ENCODE measurements at regions not wholly inside any gene's neighbourhood (a gene's known extent, or its start where the extent isn't known, plus 50 kb on each side); places are given as distances from the start of the nearest gene placed in this dataset.
"Not testable (repeated sequence)": the region's sequence is repeated elsewhere in the genome, so short reads cannot be mapped to it uniquely, and the experiment has no call there.

DNA sequence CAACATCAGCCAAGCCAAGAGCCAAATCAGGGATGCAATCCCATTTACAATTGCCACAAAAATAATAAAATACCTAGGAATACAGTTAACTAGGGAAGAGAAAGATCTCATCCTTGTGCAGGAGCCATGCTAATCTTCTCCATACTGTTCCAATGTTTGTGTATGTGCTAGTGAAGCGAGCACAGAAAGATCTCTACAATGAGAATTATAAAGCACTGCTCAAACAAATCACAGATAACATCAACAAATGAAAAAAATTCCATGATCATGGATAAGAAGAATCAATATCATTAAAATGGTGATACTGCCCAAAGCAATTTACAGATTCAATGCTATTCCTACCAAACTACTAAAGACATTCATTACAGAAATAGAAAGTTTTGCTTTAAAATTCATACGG lies 215.6 kb downstream of the FOXG1 start:
- H3K4me3 ChIP-seq: no peak overlapping the region
- TF ChIP-seq, protein P1, sequence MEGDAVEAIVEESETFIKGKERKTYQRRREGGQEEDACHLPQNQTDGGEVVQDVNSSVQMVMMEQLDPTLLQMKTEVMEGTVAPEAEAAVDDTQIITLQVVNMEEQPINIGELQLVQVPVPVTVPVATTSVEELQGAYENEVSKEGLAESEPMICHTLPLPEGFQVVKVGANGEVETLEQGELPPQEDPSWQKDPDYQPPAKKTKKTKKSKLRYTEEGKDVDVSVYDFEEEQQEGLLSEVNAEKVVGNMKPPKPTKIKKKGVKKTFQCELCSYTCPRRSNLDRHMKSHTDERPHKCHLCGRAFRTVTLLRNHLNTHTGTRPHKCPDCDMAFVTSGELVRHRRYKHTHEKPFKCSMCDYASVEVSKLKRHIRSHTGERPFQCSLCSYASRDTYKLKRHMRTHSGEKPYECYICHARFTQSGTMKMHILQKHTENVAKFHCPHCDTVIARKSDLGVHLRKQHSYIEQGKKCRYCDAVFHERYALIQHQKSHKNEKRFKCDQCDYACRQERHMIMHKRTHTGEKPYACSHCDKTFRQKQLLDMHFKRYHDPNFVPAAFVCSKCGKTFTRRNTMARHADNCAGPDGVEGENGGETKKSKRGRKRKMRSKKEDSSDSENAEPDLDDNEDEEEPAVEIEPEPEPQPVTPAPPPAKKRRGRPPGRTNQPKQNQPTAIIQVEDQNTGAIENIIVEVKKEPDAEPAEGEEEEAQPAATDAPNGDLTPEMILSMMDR (IDR thresholded peaks at IDR 0.05): no peak
- ATAC-seq: no peak
- intact Hi-C loops (cut with DNase I): no loop called here
- no peaks in the 10 kb centered on the region for H3K9me3 ChIP-seq
- no peak for DNase-seq
- H3K27ac ChIP-seq: no peak overlapping the region
- H3K4me1 ChIP-seq: no peaks in the 10 kb centered on the region
- H3K27me3 ChIP-seq: no peaks in the 10 kb centered on the region
- H3K36me3 ChIP-seq: no peaks in the 10 kb centered on the region

DNA sequence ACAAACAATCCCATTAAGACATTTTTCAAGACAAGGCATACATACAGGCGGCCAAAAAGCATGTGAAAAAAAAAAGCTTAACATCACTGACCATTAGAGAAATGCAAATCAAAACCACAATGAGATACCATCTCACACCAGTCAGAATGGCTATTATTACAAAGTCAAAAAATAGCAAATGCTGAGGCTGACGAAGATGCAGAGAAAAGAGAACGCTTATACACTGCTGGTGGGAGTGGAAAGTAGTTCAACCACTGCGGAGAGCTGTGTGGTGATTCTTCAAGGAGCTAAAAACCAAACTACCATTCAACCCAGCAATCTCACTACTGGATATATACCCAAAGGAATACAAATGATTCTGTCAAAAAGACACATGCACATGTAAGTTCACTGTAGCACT lies 216.7 kb downstream of the FOXG1 start:
- no peaks in the 10 kb centered on the region for H3K27me3 ChIP-seq
- ATAC-seq (no peak), DNase-seq (no peak)
- no peaks in the 10 kb centered on the region for H3K4me1 ChIP-seq
- no peak overlapping the region for H3K27ac ChIP-seq
- no peaks in the 10 kb centered on the region for H3K36me3 ChIP-seq
- TF ChIP-seq, protein P1 (IDR thresholded peaks at IDR 0.05): no peak
- H3K9me3 ChIP-seq: no peaks in the 10 kb centered on the region
- no peak overlapping the region for H3K4me3 ChIP-seq
- intact Hi-C loops (cut with DNase I): no loop called here

DNA sequence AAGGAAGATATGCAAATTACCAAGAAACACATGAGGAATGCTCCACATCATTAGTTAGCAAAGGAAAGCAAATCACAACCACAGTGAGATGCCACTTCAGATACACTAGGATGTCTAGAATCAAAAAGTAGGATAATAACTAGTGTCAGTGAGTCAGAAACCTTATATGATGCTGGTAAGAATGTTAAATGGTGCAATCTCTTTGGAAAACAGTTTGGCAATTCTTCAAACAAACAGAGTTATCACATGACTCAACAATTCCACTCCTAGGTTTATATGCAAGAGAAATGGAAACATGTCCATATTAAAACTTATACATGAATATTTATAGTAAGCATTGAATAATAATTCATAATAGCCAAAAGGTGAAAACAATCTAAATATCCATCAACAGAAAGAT lies 220.9 kb downstream of the FOXG1 start:
- Histone ChIP-seq H3K36me3 (no peaks in the 10 kb centered on the region), H3K4me3 (no peak overlapping the region), H3K4me1 (no peaks in the 10 kb centered on the region), H3K27me3 (no peaks in the 10 kb centered on the region), H3K27ac (no peak overlapping the region), H3K9me3 (no peaks in the 10 kb centered on the region)
- no peak for ATAC-seq
- intact Hi-C loops (cut with DNase I): no loop called here
- no peak for DNase-seq
- TF ChIP-seq, protein P1 (IDR thresholded peaks at IDR 0.05): no peak

DNA sequence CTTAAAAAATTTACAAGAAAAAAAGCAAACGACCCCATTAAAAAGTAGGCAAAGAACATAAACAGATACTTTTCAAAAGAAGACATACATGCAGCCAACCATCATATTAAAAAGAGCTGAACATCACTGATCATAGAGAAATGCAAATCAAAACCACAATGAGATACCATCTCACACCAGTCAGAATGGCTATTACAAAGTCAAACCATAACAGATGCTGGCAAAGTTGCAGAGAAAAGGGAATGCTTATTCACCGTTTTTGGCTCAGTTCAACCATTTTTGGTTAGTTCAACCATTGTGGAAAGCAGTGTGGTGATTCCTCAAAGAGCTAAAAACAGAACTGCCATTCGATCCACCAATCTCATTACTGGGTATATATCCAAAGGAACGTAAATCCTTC lies 230.6 kb downstream of the FOXG1 start:
- intact Hi-C loops (cut with DNase I); H3K36me3 ChIP-seq; ATAC-seq; H3K27ac ChIP-seq; H3K27me3 ChIP-seq; DNase-seq; H3K4me1 ChIP-seq; H3K9me3 ChIP-seq; H3K4me3 ChIP-seq: not testable (repeated sequence)

DNA sequence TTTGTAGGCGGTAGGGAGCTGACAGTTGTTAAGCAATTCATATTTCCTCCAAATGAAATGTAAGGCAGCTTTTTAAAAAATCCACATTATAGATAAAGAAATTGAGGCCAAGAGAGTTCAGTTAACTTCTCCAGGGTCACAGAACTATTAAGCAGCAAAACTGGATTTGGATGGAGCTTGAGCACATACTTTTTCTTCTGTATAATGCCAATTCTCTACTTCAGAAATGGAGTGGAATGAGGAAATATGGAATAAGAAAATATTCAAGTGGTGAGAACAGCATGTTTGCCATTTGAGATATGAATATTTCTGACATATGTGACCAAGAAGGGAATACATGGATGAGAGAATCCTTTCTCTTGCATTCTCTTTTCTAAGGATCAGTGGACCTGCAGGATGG lies 233.1 kb downstream of the FOXG1 start:
- Histone ChIP-seq H3K4me1 (no peaks in the 10 kb centered on the region), H3K27ac (no peak overlapping the region), H3K9me3 (peaks cover 0 to 3% of the 10 kb centered on the region in 2 donors), H3K27me3 (no peaks in the 10 kb centered on the region), H3K36me3 (no peaks in the 10 kb centered on the region), H3K4me3 (no peak overlapping the region)
- intact Hi-C loops (cut with DNase I): no loop called here
- DNase-seq (peak in 1 of 4 donors; percentile 17), ATAC-seq (peak; percentile 79)
- TF ChIP-seq, protein P1 (IDR thresholded peaks at IDR 0.05): no peak

DNA sequence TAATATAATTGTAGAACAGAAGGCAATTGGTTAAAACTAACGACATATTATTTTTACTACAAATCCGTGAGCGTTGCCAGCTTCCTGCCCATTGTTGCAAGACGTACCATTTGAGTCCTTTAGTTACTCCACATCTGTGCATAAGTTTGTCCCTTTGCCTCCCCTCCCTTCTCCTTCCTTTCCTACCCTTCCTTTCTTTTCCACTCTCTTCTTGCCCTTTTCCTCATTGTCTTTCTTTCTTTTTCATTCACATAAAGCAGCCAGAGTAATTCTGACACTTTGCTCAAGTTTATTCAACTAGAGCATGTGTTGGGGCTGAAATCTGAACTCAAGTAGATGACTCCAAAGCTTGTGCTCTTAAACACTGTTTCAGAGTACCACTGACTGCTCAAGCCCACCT lies 239.1 kb downstream of the FOXG1 start:
- no peaks in the 10 kb centered on the region for H3K4me1 ChIP-seq
- ATAC-seq (no peak), DNase-seq (no peak)
- H3K27ac ChIP-seq: no peak overlapping the region
- no peak overlapping the region for H3K4me3 ChIP-seq
- TF ChIP-seq, protein P1 (IDR thresholded peaks at IDR 0.05): no peak
- H3K36me3 ChIP-seq: no peaks in the 10 kb centered on the region
- no peaks in the 10 kb centered on the region for H3K9me3 ChIP-seq
- H3K27me3 ChIP-seq: no peaks in the 10 kb centered on the region
- intact Hi-C loops (cut with DNase I): no loop called here

Measured in left lung (tissue), 4 donors.